ENCODE measurements at regions not wholly inside any gene's neighbourhood (a gene's known extent, or its start where the extent isn't known, plus 50 kb on each side); places are given as distances from the start of the nearest gene placed in this dataset.

DNA sequence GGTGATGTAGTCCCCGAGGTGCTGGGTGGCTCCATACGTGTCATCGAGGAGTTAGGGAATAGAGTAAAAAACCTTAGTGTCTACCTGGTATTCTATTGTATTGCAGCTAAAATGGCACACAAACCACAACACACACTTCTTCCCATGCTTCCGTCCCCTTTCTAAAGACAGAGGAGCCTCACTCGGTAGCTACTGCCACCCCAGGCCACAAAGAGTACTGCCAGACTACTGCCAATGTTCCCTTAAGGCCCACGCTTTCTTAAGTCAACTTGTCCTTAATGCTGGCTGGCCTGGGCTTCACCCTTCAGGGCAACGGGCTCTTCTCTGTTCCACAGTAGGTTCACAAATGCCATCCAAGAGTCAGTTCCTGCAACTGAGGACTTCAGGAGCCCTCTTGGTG is 673.0 kb downstream of the ELAVL2 start:
- Histone ChIP-seq H3K79me2 (ENCODE audit: insufficient read depth, low read depth, low read length) (no peaks in the 10 kb centered on the region), H3K9me3 (ENCODE audit: low read length) (no peaks in the 10 kb centered on the region), H3K4me1 (ENCODE audit: insufficient read depth, low read length, poor library complexity, severe bottlenecking) (no peaks in the 10 kb centered on the region), H4K20me1 (ENCODE audit: insufficient read depth, low read length) (no peaks in the 10 kb centered on the region), H3K4me2 (ENCODE audit: low read length) (no peak overlapping the region), H3K27ac (ENCODE audit: low read depth, low read length, poor library complexity, severe bottlenecking) (no peak overlapping the region), H3K9me2 (ENCODE audit: insufficient read depth, low read length) (no peaks in the 10 kb centered on the region), H3K4me3 (ENCODE audit: low read depth, low read length, poor library complexity, severe bottlenecking) (no peak overlapping the region), H2AFZ (ENCODE audit: low read length) (no peak overlapping the region), H3K36me3 (ENCODE audit: insufficient read depth, low read length) (no peaks in the 10 kb centered on the region)
- intact Hi-C loops (cut with micrococcal nuclease; ENCODE audit: unreplicated experiment) = no loop called here
- ChIA-PET POLR2A (interaction anchor here (1.4 kb wide), 1 partner anchor 23 kb away, joined by 5 read pairs; no protein-coding TSS in a partner anchor), CTCF (ENCODE audit: unreplicated experiment) (no interaction called here)
- DNase-seq (ENCODE audit: low spot score) = peak; percentile 23
- TF ChIP-seq EZH2phosphoT487 (IDR thresholded peaks at IDR 0.05; ENCODE audit: borderline replicate concordance, low read depth, low read length) (no peak), CTCF (conservative IDR thresholded peaks at IDR 0.05; ENCODE audit: low read length) (peak; percentile 64)
- BruUV-seq (replicated peaks) = no TSS peak

DNA sequence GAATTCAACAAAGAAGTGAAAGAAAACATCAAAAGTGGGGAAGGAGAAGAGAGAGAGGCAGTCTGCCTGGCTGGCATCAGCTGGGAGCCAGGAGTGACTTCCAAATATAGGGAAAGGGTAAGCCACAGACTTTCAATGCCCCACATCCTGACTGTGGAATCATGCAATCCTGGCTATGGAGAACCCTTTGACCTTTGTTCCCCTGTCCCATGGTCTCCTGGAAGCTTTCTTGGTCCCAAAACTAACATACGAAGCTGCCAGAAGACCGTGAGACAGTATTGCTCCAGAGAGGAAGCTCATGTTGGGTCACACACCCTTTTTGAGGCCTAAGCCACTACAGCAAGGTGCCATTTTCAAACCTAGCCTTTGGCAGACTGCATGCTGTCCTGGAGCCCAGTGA is 665.5 kb downstream of the ELAVL2 start:
- no peaks in the 10 kb centered on the region for H3K9me2 ChIP-seq (ENCODE audit: insufficient read depth, low read length)
- H3K9me3 ChIP-seq (ENCODE audit: low read length) = no peaks in the 10 kb centered on the region
- intact Hi-C loops (cut with micrococcal nuclease; ENCODE audit: unreplicated experiment) = no loop called here
- no peak overlapping the region for H3K27ac ChIP-seq (ENCODE audit: low read depth, low read length, poor library complexity, severe bottlenecking)
- H3K36me3 ChIP-seq (ENCODE audit: insufficient read depth, low read length) = no peaks in the 10 kb centered on the region
- ChIA-PET POLR2A (no interaction called here), CTCF (ENCODE audit: unreplicated experiment) (no interaction called here)
- no peak overlapping the region for H3K4me3 ChIP-seq (ENCODE audit: low read depth, low read length, poor library complexity, severe bottlenecking)
- no peaks in the 10 kb centered on the region for H3K4me1 ChIP-seq (ENCODE audit: insufficient read depth, low read length, poor library complexity, severe bottlenecking)
- TF ChIP-seq CTCF (conservative IDR thresholded peaks at IDR 0.05; ENCODE audit: low read length) (no peak), EZH2phosphoT487 (IDR thresholded peaks at IDR 0.05; ENCODE audit: borderline replicate concordance, low read depth, low read length) (no peak)
- no peak overlapping the region for H3K4me2 ChIP-seq (ENCODE audit: low read length)
- BruUV-seq (replicated peaks) = no TSS peak
- no peaks in the 10 kb centered on the region for H4K20me1 ChIP-seq (ENCODE audit: insufficient read depth, low read length)
- no peak overlapping the region for H2AFZ ChIP-seq (ENCODE audit: low read length)
- DNase-seq (ENCODE audit: low spot score) = no peak
- no peaks in the 10 kb centered on the region for H3K79me2 ChIP-seq (ENCODE audit: insufficient read depth, low read depth, low read length)

DNA sequence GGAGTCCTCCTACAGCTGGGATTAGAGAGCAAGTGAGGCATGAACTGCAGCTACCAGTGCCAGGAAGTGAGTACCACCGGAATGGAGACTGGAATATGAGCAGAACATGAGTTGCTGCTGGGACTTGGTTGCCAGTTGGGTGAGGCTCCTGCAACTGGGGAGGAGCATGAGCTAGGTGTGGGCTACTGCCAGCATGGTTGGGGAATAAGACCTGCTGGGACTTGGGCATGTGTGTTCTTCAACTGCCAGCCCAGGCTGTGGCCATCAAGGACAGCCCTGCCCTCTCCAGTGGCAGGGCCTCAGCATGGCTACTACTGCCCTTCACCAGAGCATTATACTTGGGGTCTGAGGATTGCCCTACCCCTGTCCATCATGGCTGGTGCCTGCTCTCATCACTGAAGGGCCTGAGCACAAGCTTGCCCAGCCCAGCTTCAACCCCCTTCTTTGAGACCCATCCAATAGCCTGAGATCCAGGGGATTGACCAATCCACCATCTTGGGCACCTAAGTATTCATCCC is 665.0 kb downstream of the ELAVL2 start:
- H3K36me3 ChIP-seq (ENCODE audit: insufficient read depth, low read length) = no peaks in the 10 kb centered on the region
- intact Hi-C loops (cut with micrococcal nuclease; ENCODE audit: unreplicated experiment) = no loop called here
- no peak for TF ChIP-seq CTCF (conservative IDR thresholded peaks at IDR 0.05; ENCODE audit: low read length)
- H3K4me2 ChIP-seq (ENCODE audit: low read length) = no peak overlapping the region
- POLR2A ChIA-PET = no interaction called here
- no peaks in the 10 kb centered on the region for H3K9me2 ChIP-seq (ENCODE audit: insufficient read depth, low read length)
- H3K9me3 ChIP-seq (ENCODE audit: low read length) = no peaks in the 10 kb centered on the region
- no peaks in the 10 kb centered on the region for H4K20me1 ChIP-seq (ENCODE audit: insufficient read depth, low read length)
- no peak overlapping the region for H2AFZ ChIP-seq (ENCODE audit: low read length)
- CTCF ChIA-PET (ENCODE audit: unreplicated experiment) = no interaction called here
- no peak overlapping the region for H3K27ac ChIP-seq (ENCODE audit: low read depth, low read length, poor library complexity, severe bottlenecking)
- H3K4me1 ChIP-seq (ENCODE audit: insufficient read depth, low read length, poor library complexity, severe bottlenecking) = no peaks in the 10 kb centered on the region
- H3K4me3 ChIP-seq (ENCODE audit: low read depth, low read length, poor library complexity, severe bottlenecking) = no peak overlapping the region
- no peaks in the 10 kb centered on the region for H3K79me2 ChIP-seq (ENCODE audit: insufficient read depth, low read depth, low read length)
- DNase-seq (ENCODE audit: low spot score) = no peak
- no TSS peak for BruUV-seq (replicated peaks)

All from OCI-LY7 (cell line).